ENCODE measurements at regions not wholly inside any gene's neighbourhood (a gene's known extent, or its start where the extent isn't known, plus 50 kb on each side); places are given as distances from the start of the nearest gene placed in this dataset.
"Not testable (repeated sequence)": the region's sequence is repeated elsewhere in the genome, so short reads cannot be mapped to it uniquely, and the experiment has no call there.

- no peak overlapping the region for H3K27ac Mint-ChIP-seq
- intact Hi-C loops (cut with micrococcal nuclease) = no loop called here
These were observed 78.9 kb upstream of the PSMA6 start for GRCh38 chr14:35213143-35213788.

GRCh38 chr14:35213869-35214387 is 78.3 kb upstream of the PSMA6 start:
- H3K4me3 Mint-ChIP-seq = no peak overlapping the region
- no peak for DNase-seq (ENCODE audit: low spot score)
- no peak overlapping the region for H3K27ac Mint-ChIP-seq
- no peaks in the 10 kb centered on the region for H3K27me3 Mint-ChIP-seq (ENCODE audit: insufficient read depth)
- peaks cover 14% of the 10 kb centered on the region for H3K36me3 Mint-ChIP-seq (ENCODE audit: low read depth)
- no peaks in the 10 kb centered on the region for H3K9me3 Mint-ChIP-seq
- peaks cover 35% of the 10 kb centered on the region for H3K4me1 Mint-ChIP-seq (ENCODE audit: low read depth)
- intact Hi-C loops (cut with micrococcal nuclease) = no loop called here

More at GRCh38 chr14:35213143-35213788, 78.9 kb upstream of the PSMA6 start:
- no peaks in the 10 kb centered on the region for H3K27me3 Mint-ChIP-seq (ENCODE audit: insufficient read depth)
- DNase-seq (ENCODE audit: low spot score) = no peak
- no peaks in the 10 kb centered on the region for H3K9me3 Mint-ChIP-seq
- peaks cover 35% of the 10 kb centered on the region for H3K4me1 Mint-ChIP-seq (ENCODE audit: low read depth)
- no peak overlapping the region for H3K4me3 Mint-ChIP-seq
- H3K36me3 Mint-ChIP-seq (ENCODE audit: low read depth) = peaks cover 10% of the 10 kb centered on the region

- H3K4me3 Mint-ChIP-seq; H3K27ac Mint-ChIP-seq; DNase-seq (ENCODE audit: low spot score); H3K27me3 Mint-ChIP-seq (ENCODE audit: insufficient read depth); intact Hi-C loops (cut with micrococcal nuclease); H3K9me3 Mint-ChIP-seq: not testable (repeated sequence)
- Mint-ChIP-seq H3K36me3 (ENCODE audit: low read depth) (peaks cover 14% of the 10 kb centered on the region), H3K4me1 (ENCODE audit: low read depth) (peaks cover 35% of the 10 kb centered on the region)
These were observed 77.8 kb upstream of the PSMA6 start for GRCh38 chr14:35214402-35214801.

- Mint-ChIP-seq H3K4me3 (no peak overlapping the region), H3K27ac (no peak overlapping the region), H3K4me1 (ENCODE audit: low read depth) (peaks cover 39% of the 10 kb centered on the region), H3K27me3 (ENCODE audit: insufficient read depth) (no peaks in the 10 kb centered on the region), H3K36me3 (ENCODE audit: low read depth) (peaks cover 18% of the 10 kb centered on the region), H3K9me3 (no peaks in the 10 kb centered on the region)
- intact Hi-C loops (cut with micrococcal nuclease) = loop anchor here (1.0 kb wide), 2 partner anchors 192 to 472 kb away; no protein-coding TSS in a partner anchor
- DNase-seq (ENCODE audit: low spot score) = no peak
These were observed 76.9 kb upstream of the PSMA6 start for GRCh38 chr14:35215110-35215813.

- intact Hi-C loops (cut with micrococcal nuclease); H3K27ac Mint-ChIP-seq; H3K27me3 Mint-ChIP-seq (ENCODE audit: insufficient read depth); DNase-seq (ENCODE audit: low spot score); H3K9me3 Mint-ChIP-seq; H3K4me3 Mint-ChIP-seq: not testable (repeated sequence)
- Mint-ChIP-seq H3K4me1 (ENCODE audit: low read depth) (peaks cover 59% of the 10 kb centered on the region), H3K36me3 (ENCODE audit: low read depth) (peaks cover 34% of the 10 kb centered on the region)
These were observed 74.0 kb upstream of the PSMA6 start for GRCh38 chr14:35218176-35218575.

- H3K4me3 Mint-ChIP-seq = no peak overlapping the region
- DNase-seq (ENCODE audit: low spot score) = no peak
- peaks cover 30% of the 10 kb centered on the region for H3K36me3 Mint-ChIP-seq (ENCODE audit: low read depth)
- H3K27me3 Mint-ChIP-seq (ENCODE audit: insufficient read depth) = no peaks in the 10 kb centered on the region
- no peak overlapping the region for H3K27ac Mint-ChIP-seq
- H3K4me1 Mint-ChIP-seq (ENCODE audit: low read depth) = peaks cover 55% of the 10 kb centered on the region
- intact Hi-C loops (cut with micrococcal nuclease) = no loop called here
- no peaks in the 10 kb centered on the region for H3K9me3 Mint-ChIP-seq
These were observed 73.2 kb upstream of the PSMA6 start for GRCh38 chr14:35218963-35219362.

- peaks cover 29% of the 10 kb centered on the region for H3K36me3 Mint-ChIP-seq (ENCODE audit: low read depth)
- no peaks in the 10 kb centered on the region for H3K27me3 Mint-ChIP-seq (ENCODE audit: insufficient read depth)
- no peak overlapping the region for H3K4me3 Mint-ChIP-seq
- H3K4me1 Mint-ChIP-seq (ENCODE audit: low read depth) = peaks cover 47% of the 10 kb centered on the region
- no peak overlapping the region for H3K27ac Mint-ChIP-seq
- intact Hi-C loops (cut with micrococcal nuclease) = no loop called here
- no peaks in the 10 kb centered on the region for H3K9me3 Mint-ChIP-seq
- DNase-seq (ENCODE audit: low spot score) = no peak
These were observed 72.0 kb upstream of the PSMA6 start for GRCh38 chr14:35220027-35220676.

GRCh38 chr14:35220920-35221319 is 71.3 kb upstream of the PSMA6 start:
- intact Hi-C loops (cut with micrococcal nuclease) = no loop called here
- Mint-ChIP-seq H3K9me3 (no peaks in the 10 kb centered on the region), H3K27ac (no peak overlapping the region), H3K27me3 (ENCODE audit: insufficient read depth) (no peaks in the 10 kb centered on the region), H3K36me3 (ENCODE audit: low read depth) (peaks cover 29% of the 10 kb centered on the region), H3K4me3 (no peak overlapping the region), H3K4me1 (ENCODE audit: low read depth) (peaks cover 44% of the 10 kb centered on the region)
- no peak for DNase-seq (ENCODE audit: low spot score)

- Mint-ChIP-seq H3K27me3 (ENCODE audit: insufficient read depth) (no peaks in the 10 kb centered on the region), H3K27ac (no peak overlapping the region), H3K9me3 (no peaks in the 10 kb centered on the region), H3K4me3 (no peak overlapping the region), H3K4me1 (ENCODE audit: low read depth) (peaks cover 44% of the 10 kb centered on the region), H3K36me3 (ENCODE audit: low read depth) (peaks cover 29% of the 10 kb centered on the region)
- DNase-seq (ENCODE audit: low spot score) = no peak
- intact Hi-C loops (cut with micrococcal nuclease) = no loop called here
These were observed 70.7 kb upstream of the PSMA6 start for GRCh38 chr14:35221462-35221861.

GRCh38 chr14:35222324-35222723 is 69.9 kb upstream of the PSMA6 start:
- Mint-ChIP-seq H3K4me3 (no peak overlapping the region), H3K4me1 (ENCODE audit: low read depth) (peaks cover 44% of the 10 kb centered on the region), H3K27ac (no peak overlapping the region), H3K9me3 (no peaks in the 10 kb centered on the region), H3K27me3 (ENCODE audit: insufficient read depth) (no peaks in the 10 kb centered on the region), H3K36me3 (ENCODE audit: low read depth) (peaks cover 29% of the 10 kb centered on the region)
- intact Hi-C loops (cut with micrococcal nuclease) = loop anchor here (2.0 kb wide), 1 partner anchor 18 kb away; no protein-coding TSS in a partner anchor
- DNase-seq (ENCODE audit: low spot score) = no peak

GRCh38 chr14:35222872-35223466 is 69.2 kb upstream of the PSMA6 start:
- Mint-ChIP-seq H3K4me3 (no peak overlapping the region), H3K27ac (peak overlapping the region; percentile 57), H3K27me3 (ENCODE audit: insufficient read depth) (no peaks in the 10 kb centered on the region), H3K4me1 (ENCODE audit: low read depth) (peaks cover 39% of the 10 kb centered on the region), H3K36me3 (ENCODE audit: low read depth) (peaks cover 27% of the 10 kb centered on the region), H3K9me3 (no peaks in the 10 kb centered on the region)
- no peak for DNase-seq (ENCODE audit: low spot score)
- intact Hi-C loops (cut with micrococcal nuclease) = loop anchor here (2.0 kb wide), 1 partner anchor 18 kb away; no protein-coding TSS in a partner anchor

- intact Hi-C loops (cut with micrococcal nuclease) = loop anchor here (2.0 kb wide), 1 partner anchor 19 kb away; no protein-coding TSS in a partner anchor
- Mint-ChIP-seq H3K36me3 (ENCODE audit: low read depth) (peaks cover 26% of the 10 kb centered on the region), H3K27ac (no peak overlapping the region), H3K4me3 (no peak overlapping the region), H3K9me3 (no peaks in the 10 kb centered on the region), H3K4me1 (ENCODE audit: low read depth) (peaks cover 39% of the 10 kb centered on the region), H3K27me3 (ENCODE audit: insufficient read depth) (no peaks in the 10 kb centered on the region)
- no peak for DNase-seq (ENCODE audit: low spot score)
These were observed 68.3 kb upstream of the PSMA6 start for GRCh38 chr14:35223927-35224326.

Measured in activated T-helper 1 cell treated with anti-CD3 and anti-CD28 coated beads, Interleukin-12 subunit alpha, Interleukin-12 subunit beta, Interleukin-2, Interleukin-4 antibody, amounts not matched to agents 30 ng/mL and 10 ng/mL and 1 ng/mL, durations not matched to agents 14 hours and 24 hours and 36 hours (primary cell).